ENCODE measurements at regions not wholly inside any gene's neighbourhood (a gene's known extent, or its start where the extent isn't known, plus 50 kb on each side); places are given as distances from the start of the nearest gene placed in this dataset.

- DNase-seq, result no peak
Measured at GRCh38 chr4:114472269-114473032, 126.2 kb upstream of the UGT8 start.

GRCh38 chr4:114474188-114474800, 124.3 kb upstream of the UGT8 start:
- no peak for DNase-seq

- DNase-seq, result no peak
Measured at GRCh38 chr4:114476310-114476709, 122.3 kb upstream of the UGT8 start.

GRCh38 chr4:114479595-114479994, 119.0 kb upstream of the UGT8 start:
- no peak for DNase-seq

GRCh38 chr4:114481856-114482255, 116.8 kb upstream of the UGT8 start:
- DNase-seq, result no peak

- no peak for DNase-seq
Measured at GRCh38 chr4:114487101-114487500, 111.5 kb upstream of the UGT8 start.

- DNase-seq, result no peak
Measured at GRCh38 chr4:114488301-114488982, 110.2 kb upstream of the UGT8 start.

GRCh38 chr4:114494246-114494803, 104.3 kb upstream of the UGT8 start:
- no peak for DNase-seq

- DNase-seq, result no peak
Measured at GRCh38 chr4:114495471-114495928, 103.1 kb upstream of the UGT8 start.

- DNase-seq, result no peak
Measured at GRCh38 chr4:114497116-114497515, 101.5 kb upstream of the UGT8 start.

- DNase-seq, result no peak
Measured at GRCh38 chr4:114509340-114509739, 89.3 kb upstream of the UGT8 start.

- no peak for DNase-seq
Measured at GRCh38 chr4:114512595-114513295, 85.9 kb upstream of the UGT8 start.

GRCh38 chr4:114519368-114519767, 79.2 kb upstream of the UGT8 start:
- DNase-seq, result no peak

- no peak for DNase-seq
Measured at GRCh38 chr4:114527170-114527569, 71.4 kb upstream of the UGT8 start.

GRCh38 chr4:114527637-114528036, 71.0 kb upstream of the UGT8 start:
- DNase-seq, result no peak

- DNase-seq, result no peak
Measured at GRCh38 chr4:114535725-114536124, 62.9 kb upstream of the UGT8 start.

GRCh38 chr4:114537352-114537751, 61.3 kb upstream of the UGT8 start:
- no peak for DNase-seq

- no peak for DNase-seq
Measured at GRCh38 chr4:114538012-114538617, 60.5 kb upstream of the UGT8 start.

GRCh38 chr4:114539985-114540384, 58.6 kb upstream of the UGT8 start:
- no peak for DNase-seq

- peak in 1 of 5 donors; percentile 10 for DNase-seq
Measured at GRCh38 chr4:114547340-114548134, 51.1 kb upstream of the UGT8 start.
